SK-N-SH (cell line): ENCODE measurements at regions not wholly inside any gene's neighbourhood (a gene's known extent, or its start where the extent isn't known, plus 50 kb on each side); places are given as distances from the start of the nearest gene placed in this dataset.

Experiments used
- CTCF ChIA-PET: fragments of 300-600, 350-600 bp; formaldehyde crosslinking; extraction: SDS; loops from one replicate; lab custom pipeline; 2021; lab: Yijun Ruan, JAX
- POLR2A ChIA-PET: fragments of 350-600 bp; sonication (Branson Sonifier 250); formaldehyde crosslinking; extraction: SDS; loops from one replicate; lab custom pipeline; 2020; ENCODE audit warnings: antibody characterized with exemption, inconsistent platforms; lab: Yijun Ruan, JAX
- DNase-seq: peaks from one replicate; pipeline ENCODE4 v3.0.0; 2012
- H2AFZ ChIP-seq: fragments of 200-600 bp; sonication (generic); 2 replicates; pipeline ENCODE4 v1.8.1; 2016; ENCODE audit warnings: antibody characterized with exemption, mild to moderate bottlenecking, low read depth
- H3F3A ChIP-seq: fragments of 200-600 bp; sonication (generic); replicated peaks from 2 replicates; pipeline ENCODE3; 2016; ENCODE audit warnings: antibody characterized with exemption, mild to moderate bottlenecking; ENCODE audit not compliant: insufficient read depth
- H3K27ac ChIP-seq, 2 experiments: fragments of 200-500 bp in 1 of 2; fragments of 200-600 bp in 1 of 2; sonication (Bioruptor generic) in 1 of 2; sonication (generic), shearing (Covaris generic) in 1 of 2; 2 replicates each; pipeline versions ENCODE4 v1.5.1 to v1.6.1; 2014 to 2016; ENCODE audit warnings: low read depth in 2 of 2, inconsistent platforms in 1 of 2, low read length in 1 of 2, mild to moderate bottlenecking in 1 of 2, mixed read lengths in 1 of 2
- H3K27me3 ChIP-seq: fragments of 200-600 bp; sonication (generic), shearing (Covaris generic); 2 replicates; pipeline ENCODE4 v1.6.1; 2016; ENCODE audit warnings: mixed run types; ENCODE audit not compliant: insufficient read depth
- H3K36me3 ChIP-seq, 2 experiments: fragments of 200-500 bp in 1 of 2; fragments of 200-600 bp in 1 of 2; sonication (Bioruptor generic) in 1 of 2; sonication (generic) in 1 of 2; replicated peaks in 1 of 2; 2 replicates each; pipeline versions ENCODE3 to v1.5.1; 2014 to 2016; ENCODE audit warnings: low read length in 1 of 2, mild to moderate bottlenecking in 1 of 2; ENCODE audit not compliant: insufficient read depth in 2 of 2, control insufficient read depth in 1 of 2
- H3K4me1 ChIP-seq, 2 experiments: fragments of 200-500 bp in 1 of 2; fragments of 200-600 bp in 1 of 2; sonication (Bioruptor generic) in 1 of 2; sonication (generic), shearing (Covaris generic) in 1 of 2; 2 replicates each; pipeline versions ENCODE4 v1.5.1 to v1.6.1; 2014 to 2016; ENCODE audit warnings: low read depth in 1 of 2, low read length in 1 of 2, mixed run types in 1 of 2; ENCODE audit not compliant: insufficient read depth in 2 of 2, control insufficient read depth in 1 of 2
- H3K4me2 ChIP-seq: fragments of 200-600 bp; sonication (generic), shearing (Covaris generic); 2 replicates; pipeline ENCODE4 v1.6.1; 2017; ENCODE audit warnings: mixed run types
- H3K4me3 ChIP-seq, 2 experiments: fragments of 200-500 bp in 1 of 2; fragments of 200-600 bp in 1 of 2; sonication (Bioruptor generic) in 1 of 2; sonication (generic), shearing (Covaris generic) in 1 of 2; 2 replicates each; pipeline versions ENCODE4 v1.5.1 to v1.8.1; 2014 to 2016; ENCODE audit warnings: low read depth in 2 of 2, inconsistent platforms in 1 of 2, low read length in 1 of 2, mild to moderate bottlenecking in 1 of 2, mixed read lengths in 1 of 2, moderate library complexity in 1 of 2
- H3K79me2 ChIP-seq: fragments of 200-600 bp; sonication (generic); 2 replicates; pipeline ENCODE4 v1.8.1; 2017; ENCODE audit warnings: mild to moderate bottlenecking; ENCODE audit not compliant: insufficient read depth
- H3K9ac ChIP-seq: fragments of 200-600 bp; sonication (generic); 2 replicates; pipeline ENCODE4 v1.6.1; 2017; ENCODE audit warnings: mixed run types
- H3K9me2 ChIP-seq: fragments of 200-600 bp; sonication (generic); 2 replicates; pipeline ENCODE4 v1.6.1; 2017; ENCODE audit warnings: mixed run types
- H3K9me3 ChIP-seq: fragments of 200-600 bp; sonication (generic); 2 replicates; pipeline ENCODE4 v1.6.1; 2017; ENCODE audit warnings: mixed run types, mild to moderate bottlenecking, moderate library complexity
- H4K20me1 ChIP-seq: fragments of 200-600 bp; sonication (generic); 2 replicates; pipeline ENCODE4 v1.6.1; 2017; ENCODE audit warnings: mild to moderate bottlenecking, mixed run types; ENCODE audit not compliant: insufficient read depth
- EP300 ChIP-seq, 2 experiments: IDR thresholded peaks; 2 replicates each; pipeline versions ENCODE4 v1.4.0 to v1.6.1; 2012; ENCODE audit warnings: borderline replicate concordance in 1 of 2, low read depth in 1 of 2, low read length in 1 of 2
- FOXJ3 ChIP-seq: sonication (generic); formaldehyde crosslinking; IDR thresholded peaks from 2 replicates; pipeline ENCODE4 v1.5.1; 2020; ENCODE audit warnings: mild to moderate bottlenecking, missing genetic modification reagents
- IRF3 ChIP-seq: fragments of 150-350 bp; IDR thresholded peaks from 2 replicates; pipeline ENCODE4 v1.6.1; 2016; ENCODE audit warnings: mild to moderate bottlenecking, low read depth, low read length
- JUND ChIP-seq: IDR thresholded peaks from 2 replicates; pipeline ENCODE4 v1.4.0; 2012
- MEF2A ChIP-seq: IDR thresholded peaks from 2 replicates; pipeline ENCODE4 v1.4.0; 2012; ENCODE audit warnings: low read depth, borderline replicate concordance
- NRF1 ChIP-seq: IDR thresholded peaks from 2 replicates; pipeline ENCODE4 v1.6.1; 2012; ENCODE audit warnings: low read depth, mild to moderate bottlenecking, low read length
- RAD21 ChIP-seq: IDR thresholded peaks from 2 replicates; pipeline ENCODE4 v1.6.1; 2012; ENCODE audit warnings: mild to moderate bottlenecking, low read length
- RCOR1 ChIP-seq: fragments of 150-350 bp; IDR thresholded peaks from 2 replicates; pipeline ENCODE4 v1.6.1; 2017; ENCODE audit warnings: antibody characterized with exemption, low read length
- RXRA ChIP-seq: IDR thresholded peaks from 2 replicates; pipeline ENCODE4 v1.4.0; 2012; ENCODE audit warnings: low read depth, mild to moderate bottlenecking, borderline replicate concordance
- SIN3A ChIP-seq: IDR thresholded peaks from 2 replicates; pipeline ENCODE4 v1.6.1; 2012; ENCODE audit warnings: low read depth, mild to moderate bottlenecking, low read length, moderate library complexity, borderline replicate concordance
- SMC3 ChIP-seq: IDR thresholded peaks from 2 replicates; pipeline ENCODE4 v1.6.1; 2012; ENCODE audit warnings: low read depth, low read length, improper control_type of control experiment
- TCF12 ChIP-seq: IDR thresholded peaks from 2 replicates; pipeline ENCODE4 v1.4.0; 2012
- WGBS: methylation state at CpG from one replicate; pipeline ENCODE4 v1.1.6; 2017; ENCODE audit warnings: low lambda C conversion rate; 5-methylcytosine and 5-hydroxymethylcytosine counted together
- TF ChIP-seq, protein P1 (sequence below): IDR thresholded peaks from 2 replicates; pipeline ENCODE4 v1.4.0; 2012; ENCODE audit warnings: low read depth
- TF ChIP-seq, protein P2 (sequence below): fragments of 150-350 bp; IDR thresholded peaks from 2 replicates; pipeline ENCODE4 v1.6.1; 2017; ENCODE audit warnings: antibody characterized with exemption, low read length, low read depth, borderline replicate concordance

DNA sequence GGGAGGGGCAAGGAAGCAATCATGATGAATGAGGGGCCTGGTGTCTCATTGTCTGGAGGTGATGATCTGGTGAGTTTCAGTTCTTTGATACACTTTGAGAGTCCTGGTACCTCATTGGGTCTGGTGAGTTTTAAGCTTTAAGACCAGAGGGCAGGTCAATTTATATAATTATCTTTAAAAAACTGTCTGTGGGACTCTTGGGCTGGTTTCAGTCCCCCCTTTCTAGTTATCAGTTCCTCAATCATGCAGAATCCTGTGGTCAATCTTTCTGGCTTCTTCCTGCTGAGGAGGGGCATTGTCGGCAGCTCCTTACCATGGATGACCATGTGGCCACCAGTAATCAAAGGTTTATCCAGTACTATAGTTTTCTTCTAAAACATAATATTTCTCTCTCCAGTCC is 789.1 kb downstream of the PCDH18 start:
- H3K27ac ChIP-seq, result no peak overlapping the region
- CTCF ChIA-PET, result no interaction called here

DNA sequence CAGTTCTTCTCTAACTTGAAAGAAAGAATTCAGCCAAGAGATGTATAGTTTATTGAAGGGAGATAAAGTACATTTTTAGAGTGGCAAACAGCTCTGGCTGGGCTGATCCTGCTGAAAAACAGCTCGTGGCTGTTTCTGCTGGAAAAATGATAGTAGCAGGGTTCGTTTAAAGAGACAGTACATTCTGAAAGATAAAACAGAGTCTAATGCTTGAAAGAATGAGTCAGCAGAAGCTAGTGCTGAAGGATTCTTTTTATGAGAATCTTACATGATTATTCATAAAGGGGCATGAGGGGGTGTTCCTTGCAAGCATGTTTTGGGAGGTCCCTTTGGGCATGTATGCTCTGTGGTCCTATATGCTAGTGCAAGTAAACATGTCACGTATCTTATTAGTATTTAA is 790.0 kb downstream of the PCDH18 start:
- no peaks in the 10 kb centered on the region for H3K36me3 ChIP-seq
- POLR2A ChIA-PET, result no interaction called here
- TF ChIP-seq RAD21, result no peak
- no peak for TF ChIP-seq MEF2A
- TF ChIP-seq IRF3, result no peak
- TF ChIP-seq TCF12, result no peak
- no peak for TF ChIP-seq JUND
- no peak for TF ChIP-seq SIN3A
- TF ChIP-seq, protein P1, sequence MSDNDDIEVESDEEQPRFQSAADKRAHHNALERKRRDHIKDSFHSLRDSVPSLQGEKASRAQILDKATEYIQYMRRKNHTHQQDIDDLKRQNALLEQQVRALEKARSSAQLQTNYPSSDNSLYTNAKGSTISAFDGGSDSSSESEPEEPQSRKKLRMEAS, result no peak
- TF ChIP-seq SMC3, result no peak
- TF ChIP-seq EP300 (IDR thresholded peaks at IDR 0.05; ENCODE audit: borderline replicate concordance in 1 of 2, low read depth in 1 of 2, low read length in 1 of 2), result no peak
- TF ChIP-seq RCOR1, result no peak
- H3K79me2 ChIP-seq, result no peaks in the 10 kb centered on the region
- 0 out of 2 replicates have a peak overlapping the region, but pooled peaks have one; percentile 6 for H2AFZ ChIP-seq
- H3K9me2 ChIP-seq, result no peaks in the 10 kb centered on the region
- no peaks in the 10 kb centered on the region for H3F3A ChIP-seq
- H3K4me1 ChIP-seq, result no peaks in the 10 kb centered on the region
- H3K4me2 ChIP-seq, result no peak overlapping the region
- H3K9ac ChIP-seq, result no peak overlapping the region
- no peaks in the 10 kb centered on the region for H3K27me3 ChIP-seq
- H4K20me1 ChIP-seq, result no peaks in the 10 kb centered on the region
- CTCF ChIA-PET, result no interaction called here
- no peaks in the 10 kb centered on the region for H3K9me3 ChIP-seq
- WGBS, result 19% methylated on average over 3 of the region's 3 CpGs
- no peak for DNase-seq
- H3K4me3 ChIP-seq, result no peak overlapping the region
- H3K27ac ChIP-seq, result no peak overlapping the region

More for the DNA sequence above, 789.1 kb downstream of the PCDH18 start:
- H3K79me2 ChIP-seq, result no peaks in the 10 kb centered on the region
- H3K36me3 ChIP-seq, result no peaks in the 10 kb centered on the region
- 78% methylated on average over 1 of the region's 1 CpG for WGBS
- no peak overlapping the region for H3K4me3 ChIP-seq
- H3K9ac ChIP-seq, result no peak overlapping the region
- H3K9me3 ChIP-seq, result no peaks in the 10 kb centered on the region
- no peak overlapping the region for H2AFZ ChIP-seq
- no peak overlapping the region for H3K4me2 ChIP-seq
- TF ChIP-seq, protein P2, sequence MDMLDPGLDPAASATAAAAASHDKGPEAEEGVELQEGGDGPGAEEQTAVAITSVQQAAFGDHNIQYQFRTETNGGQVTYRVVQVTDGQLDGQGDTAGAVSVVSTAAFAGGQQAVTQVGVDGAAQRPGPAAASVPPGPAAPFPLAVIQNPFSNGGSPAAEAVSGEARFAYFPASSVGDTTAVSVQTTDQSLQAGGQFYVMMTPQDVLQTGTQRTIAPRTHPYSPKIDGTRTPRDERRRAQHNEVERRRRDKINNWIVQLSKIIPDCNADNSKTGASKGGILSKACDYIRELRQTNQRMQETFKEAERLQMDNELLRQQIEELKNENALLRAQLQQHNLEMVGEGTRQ, result no peak
- TF ChIP-seq RXRA (no peak), RAD21 (no peak), NRF1 (no peak), FOXJ3 (no peak)
- no peaks in the 10 kb centered on the region for H3K4me1 ChIP-seq
- no peaks in the 10 kb centered on the region for H3K27me3 ChIP-seq
- no peak for DNase-seq
- no peaks in the 10 kb centered on the region for H3K9me2 ChIP-seq
- H4K20me1 ChIP-seq, result no peaks in the 10 kb centered on the region
- POLR2A ChIA-PET, result no interaction called here
- H3F3A ChIP-seq, result no peaks in the 10 kb centered on the region
